ENCODE measurements at regions not wholly inside any gene's neighbourhood (a gene's known extent, or its start where the extent isn't known, plus 50 kb on each side); places are given as distances from the start of the nearest gene placed in this dataset.

DNA sequence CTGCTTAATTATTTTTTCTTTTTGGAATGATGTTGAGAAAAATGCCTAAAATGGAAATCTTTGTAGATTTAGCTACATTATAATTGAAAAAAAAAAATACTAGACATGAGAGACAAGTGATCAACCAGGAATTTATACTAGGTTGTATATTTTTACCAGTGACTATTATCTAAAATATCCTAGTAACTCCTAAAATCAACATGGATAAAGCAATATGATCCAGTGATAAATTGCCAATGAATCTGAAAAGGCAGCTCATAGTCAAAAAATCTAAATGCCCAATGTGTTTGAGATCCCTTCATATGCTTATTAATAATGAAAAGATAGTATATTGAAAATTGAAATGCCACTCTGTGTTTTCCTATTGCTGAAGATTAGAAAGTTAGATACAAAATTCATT, 778.2 kb downstream of the MTRR start:
- TF ChIP-seq, protein P1, sequence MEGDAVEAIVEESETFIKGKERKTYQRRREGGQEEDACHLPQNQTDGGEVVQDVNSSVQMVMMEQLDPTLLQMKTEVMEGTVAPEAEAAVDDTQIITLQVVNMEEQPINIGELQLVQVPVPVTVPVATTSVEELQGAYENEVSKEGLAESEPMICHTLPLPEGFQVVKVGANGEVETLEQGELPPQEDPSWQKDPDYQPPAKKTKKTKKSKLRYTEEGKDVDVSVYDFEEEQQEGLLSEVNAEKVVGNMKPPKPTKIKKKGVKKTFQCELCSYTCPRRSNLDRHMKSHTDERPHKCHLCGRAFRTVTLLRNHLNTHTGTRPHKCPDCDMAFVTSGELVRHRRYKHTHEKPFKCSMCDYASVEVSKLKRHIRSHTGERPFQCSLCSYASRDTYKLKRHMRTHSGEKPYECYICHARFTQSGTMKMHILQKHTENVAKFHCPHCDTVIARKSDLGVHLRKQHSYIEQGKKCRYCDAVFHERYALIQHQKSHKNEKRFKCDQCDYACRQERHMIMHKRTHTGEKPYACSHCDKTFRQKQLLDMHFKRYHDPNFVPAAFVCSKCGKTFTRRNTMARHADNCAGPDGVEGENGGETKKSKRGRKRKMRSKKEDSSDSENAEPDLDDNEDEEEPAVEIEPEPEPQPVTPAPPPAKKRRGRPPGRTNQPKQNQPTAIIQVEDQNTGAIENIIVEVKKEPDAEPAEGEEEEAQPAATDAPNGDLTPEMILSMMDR (IDR thresholded peaks at IDR 0.05; ENCODE audit: unreplicated experiment) = no peak
- H3K36me3 Mint-ChIP-seq = no peaks in the 10 kb centered on the region
- no peaks in the 10 kb centered on the region for H3K4me1 Mint-ChIP-seq
- no peak overlapping the region for H3K4me3 Mint-ChIP-seq
- no peak overlapping the region for H3K27ac Mint-ChIP-seq
- H3K27me3 Mint-ChIP-seq (ENCODE audit: low read depth) = peaks cover 6% of the 10 kb centered on the region
- H3K9me3 Mint-ChIP-seq = peaks cover 4% of the 10 kb centered on the region
- DNase-seq (ENCODE audit: low spot score in 2 of 2, unreplicated experiment in 2 of 2) = no peak

DNA sequence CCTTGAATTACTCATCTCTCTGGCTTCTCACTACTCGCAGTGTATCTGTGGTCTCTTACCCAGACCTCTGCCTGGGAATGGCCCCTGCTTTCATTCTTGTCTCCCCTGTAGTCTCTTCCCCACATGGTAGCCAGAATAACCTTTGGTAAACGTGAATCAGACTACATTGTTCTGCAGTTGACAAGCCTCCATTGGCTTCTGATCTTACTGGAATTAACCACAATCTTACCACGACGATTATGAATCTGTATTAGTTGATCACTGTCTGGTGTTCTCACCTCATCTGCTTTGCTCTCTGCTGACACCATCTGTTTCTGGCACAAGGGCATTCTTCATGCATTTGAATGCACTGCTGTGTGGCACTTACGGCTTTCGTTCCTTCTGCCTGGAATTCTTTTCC, 781.2 kb downstream of the MTRR start:
- H3K4me1 Mint-ChIP-seq = no peaks in the 10 kb centered on the region
- H3K27me3 Mint-ChIP-seq (ENCODE audit: low read depth) = peaks cover 8% of the 10 kb centered on the region
- no peaks in the 10 kb centered on the region for H3K36me3 Mint-ChIP-seq
- no peak for DNase-seq (ENCODE audit: low spot score in 2 of 2, unreplicated experiment in 2 of 2)
- H3K9me3 Mint-ChIP-seq = peaks cover 4% of the 10 kb centered on the region
- no peak overlapping the region for H3K4me3 Mint-ChIP-seq
- H3K27ac Mint-ChIP-seq = no peak overlapping the region
- TF ChIP-seq, protein P1 (IDR thresholded peaks at IDR 0.05; ENCODE audit: unreplicated experiment) = no peak

DNA sequence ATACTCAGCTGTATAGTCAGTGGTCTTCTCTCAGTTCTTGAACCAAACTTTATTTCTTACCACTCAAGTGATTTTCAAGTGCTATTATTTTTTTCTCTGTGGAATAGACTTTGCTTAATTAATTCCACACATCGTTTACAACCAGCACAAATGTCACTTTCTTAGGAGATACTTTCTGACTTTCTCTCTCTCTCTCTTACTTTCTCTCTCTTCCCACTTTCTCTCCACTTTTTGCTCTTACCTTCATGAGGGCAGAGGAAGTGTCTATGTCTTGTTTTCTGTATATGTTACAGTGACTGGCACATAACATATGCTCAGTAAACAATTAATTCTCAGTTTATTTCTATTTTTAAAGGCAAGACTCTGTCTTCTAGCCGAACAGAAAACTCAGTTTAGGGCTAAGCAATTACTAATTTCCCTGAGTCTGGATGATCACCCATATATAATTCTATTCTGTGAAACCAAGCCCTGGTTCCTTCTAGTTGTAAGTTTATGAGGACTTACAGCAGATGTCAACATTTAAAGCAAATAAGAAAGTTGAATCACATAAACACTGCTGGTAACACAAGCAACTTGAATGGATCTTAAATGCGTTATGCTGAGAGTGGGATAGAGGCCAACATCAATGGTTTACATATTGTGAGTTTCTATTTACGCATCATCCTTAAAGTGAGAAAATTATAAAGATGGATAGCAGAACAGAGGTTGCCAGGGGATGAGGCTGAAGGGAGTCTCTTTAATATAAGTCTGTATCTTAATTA, 791.4 kb downstream of the MTRR start:
- no peak overlapping the region for H3K4me3 Mint-ChIP-seq

DNA sequence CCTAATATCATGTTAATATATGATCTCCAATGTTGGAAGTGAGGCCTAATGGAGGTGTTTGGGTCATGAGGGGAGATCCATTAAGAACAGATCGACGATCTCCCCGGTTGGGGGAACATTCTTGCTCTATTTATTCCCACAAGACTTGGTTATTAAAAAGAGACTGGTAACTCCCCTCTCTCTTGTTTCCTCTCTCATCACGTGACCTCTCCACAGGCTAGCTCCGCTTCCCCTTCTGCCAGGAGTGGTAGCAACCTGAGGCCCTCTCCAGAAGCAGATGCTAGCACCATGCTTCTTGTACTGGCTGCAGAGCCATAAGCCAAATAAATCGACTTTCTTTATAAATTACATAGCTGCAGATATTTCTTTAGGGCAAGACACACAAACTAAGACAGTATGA, 794.4 kb downstream of the MTRR start:
- Mint-ChIP-seq H3K9me3 (no peaks in the 10 kb centered on the region), H3K4me1 (no peaks in the 10 kb centered on the region), H3K27ac (no peak overlapping the region), H3K4me3 (no peak overlapping the region), H3K36me3 (no peaks in the 10 kb centered on the region), H3K27me3 (ENCODE audit: low read depth) (peaks cover 11% of the 10 kb centered on the region)
- TF ChIP-seq, protein P1 (IDR thresholded peaks at IDR 0.05; ENCODE audit: unreplicated experiment) = no peak
- DNase-seq (ENCODE audit: low spot score in 2 of 2, unreplicated experiment in 2 of 2) = no peak

More for the DNA sequence above, 791.4 kb downstream of the MTRR start:
- no peak for DNase-seq (ENCODE audit: low spot score in 2 of 2, unreplicated experiment in 2 of 2)
- Mint-ChIP-seq H3K36me3 (no peaks in the 10 kb centered on the region), H3K27me3 (ENCODE audit: low read depth) (peaks cover 15% of the 10 kb centered on the region), H3K4me1 (no peaks in the 10 kb centered on the region), H3K9me3 (no peaks in the 10 kb centered on the region), H3K27ac (no peak overlapping the region)
- TF ChIP-seq, protein P1 (IDR thresholded peaks at IDR 0.05; ENCODE audit: unreplicated experiment) = no peak

DNA sequence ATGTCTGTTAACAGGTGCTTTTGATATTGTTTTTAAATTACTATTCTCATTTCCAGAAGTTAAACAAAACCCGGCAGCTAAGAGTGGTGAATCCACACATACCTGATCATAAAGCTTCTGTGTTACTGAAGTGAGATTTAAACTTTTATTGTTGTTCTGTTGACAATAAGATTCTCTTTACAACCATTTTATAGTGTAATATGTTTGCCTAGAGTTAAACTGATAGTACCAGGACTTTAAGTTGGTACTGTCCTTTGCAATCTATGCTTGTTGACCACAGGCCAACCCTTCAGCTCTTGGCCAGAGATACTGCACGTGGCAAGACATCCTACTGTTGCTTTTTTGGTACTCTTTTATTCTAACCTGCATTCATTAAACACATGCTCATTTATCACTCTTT, 806.2 kb downstream of the MTRR start:
- TF ChIP-seq, protein P1 (IDR thresholded peaks at IDR 0.05; ENCODE audit: unreplicated experiment) = no peak
- H3K4me1 Mint-ChIP-seq = no peaks in the 10 kb centered on the region
- DNase-seq (ENCODE audit: low spot score in 2 of 2, unreplicated experiment in 2 of 2) = no peak
- no peak overlapping the region for H3K4me3 Mint-ChIP-seq
- H3K27ac Mint-ChIP-seq = no peak overlapping the region
- H3K36me3 Mint-ChIP-seq = no peaks in the 10 kb centered on the region
- no peaks in the 10 kb centered on the region for H3K27me3 Mint-ChIP-seq (ENCODE audit: low read depth)
- peaks cover 7% of the 10 kb centered on the region for H3K9me3 Mint-ChIP-seq
